ENCODE measurements at regions not wholly inside any gene's neighbourhood (a gene's known extent, or its start where the extent isn't known, plus 50 kb on each side); places are given as distances from the start of the nearest gene placed in this dataset.

DNA sequence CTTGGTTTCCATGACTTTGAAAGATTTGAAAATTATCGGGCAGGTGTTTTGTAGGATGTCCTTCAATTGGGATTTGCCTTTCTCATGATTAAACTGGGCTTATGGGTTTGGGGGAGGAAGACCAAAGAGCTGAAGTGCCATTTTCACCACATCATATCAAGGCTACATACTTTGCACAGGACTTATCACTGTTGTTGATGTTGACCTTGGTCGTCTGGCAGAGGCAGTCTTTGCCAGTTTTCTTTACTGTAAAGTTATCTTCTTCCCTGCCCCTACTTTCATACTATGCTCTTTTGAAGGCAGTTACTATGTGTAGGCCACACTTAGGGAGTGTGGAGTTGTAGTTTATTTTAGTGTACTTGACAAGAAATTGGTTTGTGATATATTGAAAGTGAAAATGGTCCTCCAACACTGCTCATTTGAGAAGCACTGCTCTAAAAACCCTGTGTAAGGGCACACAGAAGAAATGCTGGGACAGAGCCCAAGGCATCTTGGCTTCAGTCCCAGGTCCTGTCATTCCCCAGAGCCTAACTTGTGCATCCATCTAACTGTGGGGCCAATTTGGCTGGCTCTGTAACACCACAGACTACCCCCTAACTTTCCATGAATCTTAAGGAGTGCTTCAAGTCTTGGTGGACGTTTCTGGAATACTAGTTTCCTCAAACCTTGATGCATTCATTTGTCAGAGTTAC lies 384.9 kb downstream of the KCNRG start:
- no peak overlapping the region for H3K4me2 ChIP-seq (ENCODE audit: low read length)
- H3K23ac ChIP-seq (ENCODE audit: low read length), result no peak overlapping the region
- no peak overlapping the region for H2AK5ac ChIP-seq (ENCODE audit: low read length)
- H4K8ac ChIP-seq (ENCODE audit: low read depth, low read length), result no peak overlapping the region
- H3K79me2 ChIP-seq (ENCODE audit: control insufficient read depth, insufficient read depth, low read length), result no peaks in the 10 kb centered on the region
- H3K4me1 ChIP-seq (ENCODE audit: control insufficient read depth, low read depth, low read length), result no peaks in the 10 kb centered on the region
- H2BK15ac ChIP-seq (replicated peaks; ENCODE audit: low read depth), result no peak overlapping the region
- no peak overlapping the region for H3K4ac ChIP-seq (ENCODE audit: low read depth, low read length)
- H2BK5ac ChIP-seq (ENCODE audit: low read length), result no peak overlapping the region
- no peak overlapping the region for H3K18ac ChIP-seq (ENCODE audit: low read length)
- no peak overlapping the region for H3K27ac ChIP-seq (ENCODE audit: low read depth, low read length)
- no peaks in the 10 kb centered on the region for H3K27me3 ChIP-seq (ENCODE audit: insufficient read depth, low read length, poor library complexity)
- no peak overlapping the region for H2BK120ac ChIP-seq (ENCODE audit: low read depth, low read length)
- no peak overlapping the region for H3K9ac ChIP-seq (ENCODE audit: low read length)
- no peak overlapping the region for H4K5ac ChIP-seq (ENCODE audit: low read length)
- DNase-seq, result no peak
- WGBS (ENCODE audit: extremely low coverage, insufficient coverage, low lambda C conversion rate), result no CpG with 5 or more reads among the region's 3 CpGs
- no peaks in the 10 kb centered on the region for H3K79me1 ChIP-seq (ENCODE audit: low read length)
- H3K36me3 ChIP-seq (ENCODE audit: control insufficient read depth, insufficient read depth, low read length), result no peaks in the 10 kb centered on the region
- no peak overlapping the region for H3K4me3 ChIP-seq (ENCODE audit: low read length)
- no peak overlapping the region for H3K56ac ChIP-seq (ENCODE audit: low read length)

GRCh38 chr13:50401049-50401505 lies 385.8 kb downstream of the KCNRG start:
- Histone ChIP-seq H3K4ac (ENCODE audit: low read depth, low read length) (no peak overlapping the region), H3K79me1 (ENCODE audit: low read length) (no peaks in the 10 kb centered on the region), H3K79me2 (ENCODE audit: control insufficient read depth, insufficient read depth, low read length) (no peaks in the 10 kb centered on the region), H4K8ac (ENCODE audit: low read depth, low read length) (no peak overlapping the region), H2BK5ac (ENCODE audit: low read length) (no peak overlapping the region), H2BK120ac (ENCODE audit: low read depth, low read length) (no peak overlapping the region), H3K27ac (ENCODE audit: low read depth, low read length) (no peak overlapping the region), H3K4me1 (ENCODE audit: control insufficient read depth, low read depth, low read length) (no peaks in the 10 kb centered on the region), H3K4me2 (ENCODE audit: low read length) (no peak overlapping the region), H3K4me3 (ENCODE audit: low read length) (no peak overlapping the region), H3K56ac (ENCODE audit: low read length) (no peak overlapping the region), H2AK5ac (ENCODE audit: low read length) (no peak overlapping the region), H3K36me3 (ENCODE audit: control insufficient read depth, insufficient read depth, low read length) (no peaks in the 10 kb centered on the region), H2BK15ac (replicated peaks; ENCODE audit: low read depth) (no peak overlapping the region), H3K9ac (ENCODE audit: low read length) (no peak overlapping the region), H3K27me3 (ENCODE audit: insufficient read depth, low read length, poor library complexity) (no peaks in the 10 kb centered on the region), H4K5ac (ENCODE audit: low read length) (no peak overlapping the region), H3K18ac (ENCODE audit: low read length) (no peak overlapping the region), H3K23ac (ENCODE audit: low read length) (no peak overlapping the region)
- no peak for DNase-seq
- no CpG with 5 or more reads among the region's 1 CpG for WGBS (ENCODE audit: extremely low coverage, insufficient coverage, low lambda C conversion rate)

DNA sequence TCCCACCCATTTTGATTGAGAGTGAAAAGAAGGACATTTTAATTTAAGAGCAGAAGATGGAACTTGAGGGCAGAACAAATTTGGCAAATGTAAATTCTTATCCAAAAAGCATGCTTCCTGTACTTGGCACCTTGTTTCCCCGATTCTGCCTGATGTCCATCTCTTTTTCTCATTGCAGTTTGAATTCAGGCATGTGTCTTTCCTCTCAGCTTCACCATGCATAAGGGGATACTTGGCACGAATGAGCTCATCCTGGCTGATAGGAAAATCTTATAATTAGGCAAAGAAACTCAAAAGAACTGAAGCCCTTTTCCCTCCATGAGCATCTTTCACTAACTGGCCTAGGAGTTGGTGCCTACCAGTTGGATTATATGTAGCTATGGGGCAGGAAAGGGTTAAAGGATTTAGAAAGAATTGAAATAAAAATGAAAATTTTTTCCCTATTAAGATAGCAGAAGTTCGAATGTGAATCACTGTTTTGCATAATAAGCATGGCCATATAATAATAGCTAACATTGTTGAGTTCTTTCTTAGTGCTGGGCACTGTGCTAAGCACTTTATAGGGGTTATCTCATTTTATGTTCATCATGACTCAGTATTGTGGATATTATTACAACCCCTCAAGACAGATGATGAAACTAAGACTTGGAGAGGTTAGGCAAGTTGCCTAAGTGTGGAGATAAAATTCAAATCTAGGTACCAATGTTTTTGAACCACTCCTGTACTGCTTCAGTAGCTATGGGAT lies 386.6 kb downstream of the KCNRG start:
- Histone ChIP-seq H2BK15ac (replicated peaks; ENCODE audit: low read depth) (no peak overlapping the region), H4K8ac (ENCODE audit: low read depth, low read length) (no peak overlapping the region), H3K4me1 (ENCODE audit: control insufficient read depth, low read depth, low read length) (no peaks in the 10 kb centered on the region), H3K4ac (ENCODE audit: low read depth, low read length) (no peak overlapping the region), H2BK120ac (ENCODE audit: low read depth, low read length) (no peak overlapping the region), H3K23ac (ENCODE audit: low read length) (no peak overlapping the region), H3K4me3 (ENCODE audit: low read length) (no peak overlapping the region), H3K79me2 (ENCODE audit: control insufficient read depth, insufficient read depth, low read length) (no peaks in the 10 kb centered on the region), H3K56ac (ENCODE audit: low read length) (no peak overlapping the region), H3K27me3 (ENCODE audit: insufficient read depth, low read length, poor library complexity) (no peaks in the 10 kb centered on the region), H2BK5ac (ENCODE audit: low read length) (no peak overlapping the region), H3K9ac (ENCODE audit: low read length) (no peak overlapping the region), H2AK5ac (ENCODE audit: low read length) (no peak overlapping the region), H3K79me1 (ENCODE audit: low read length) (no peaks in the 10 kb centered on the region), H4K5ac (ENCODE audit: low read length) (no peak overlapping the region), H3K36me3 (ENCODE audit: control insufficient read depth, insufficient read depth, low read length) (no peaks in the 10 kb centered on the region), H3K18ac (ENCODE audit: low read length) (no peak overlapping the region), H3K27ac (ENCODE audit: low read depth, low read length) (no peak overlapping the region), H3K4me2 (ENCODE audit: low read length) (no peak overlapping the region)
- no peak for DNase-seq
- no CpG with 5 or more reads among the region's 3 CpGs for WGBS (ENCODE audit: extremely low coverage, insufficient coverage, low lambda C conversion rate)

DNA sequence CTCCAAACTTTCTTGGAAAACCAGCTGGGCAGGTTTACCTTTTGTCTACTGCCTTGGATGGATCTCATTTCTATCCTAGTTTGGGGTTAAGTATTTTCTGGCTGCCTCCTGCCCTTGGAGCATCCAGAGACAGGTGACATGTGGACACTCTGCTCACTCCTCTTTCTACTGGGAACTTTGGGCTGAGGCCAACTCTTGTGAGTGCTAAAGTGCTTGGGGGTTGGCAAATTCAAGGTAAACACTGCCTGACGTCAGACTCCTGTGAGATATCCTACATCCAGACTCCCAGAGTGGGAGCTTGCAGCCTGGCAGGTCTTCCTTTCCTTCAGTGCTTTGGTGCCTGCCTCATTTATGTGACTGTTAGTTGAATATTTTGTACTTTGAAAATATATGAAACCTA lies 388.1 kb downstream of the KCNRG start:
- no peak overlapping the region for H3K9ac ChIP-seq (ENCODE audit: low read length)
- H3K27ac ChIP-seq (ENCODE audit: low read depth, low read length), result no peak overlapping the region
- H4K5ac ChIP-seq (ENCODE audit: low read length), result no peak overlapping the region
- H4K8ac ChIP-seq (ENCODE audit: low read depth, low read length), result no peak overlapping the region
- H3K4ac ChIP-seq (ENCODE audit: low read depth, low read length), result no peak overlapping the region
- no peak overlapping the region for H2AK5ac ChIP-seq (ENCODE audit: low read length)
- H3K79me1 ChIP-seq (ENCODE audit: low read length), result no peaks in the 10 kb centered on the region
- H2BK5ac ChIP-seq (ENCODE audit: low read length), result no peak overlapping the region
- WGBS (ENCODE audit: extremely low coverage, insufficient coverage, low lambda C conversion rate), result no CpG with 5 or more reads among the region's 1 CpG
- H3K4me2 ChIP-seq (ENCODE audit: low read length), result no peak overlapping the region
- no peak overlapping the region for H3K56ac ChIP-seq (ENCODE audit: low read length)
- H3K23ac ChIP-seq (ENCODE audit: low read length), result no peak overlapping the region
- H2BK15ac ChIP-seq (replicated peaks; ENCODE audit: low read depth), result no peak overlapping the region
- H3K36me3 ChIP-seq (ENCODE audit: control insufficient read depth, insufficient read depth, low read length), result no peaks in the 10 kb centered on the region
- DNase-seq, result no peak
- H3K4me1 ChIP-seq (ENCODE audit: control insufficient read depth, low read depth, low read length), result peaks cover 3% of the 10 kb centered on the region
- no peak overlapping the region for H2BK120ac ChIP-seq (ENCODE audit: low read depth, low read length)
- no peaks in the 10 kb centered on the region for H3K79me2 ChIP-seq (ENCODE audit: control insufficient read depth, insufficient read depth, low read length)
- no peak overlapping the region for H3K18ac ChIP-seq (ENCODE audit: low read length)
- no peaks in the 10 kb centered on the region for H3K27me3 ChIP-seq (ENCODE audit: insufficient read depth, low read length, poor library complexity)
- H3K4me3 ChIP-seq (ENCODE audit: low read length), result no peak overlapping the region

DNA sequence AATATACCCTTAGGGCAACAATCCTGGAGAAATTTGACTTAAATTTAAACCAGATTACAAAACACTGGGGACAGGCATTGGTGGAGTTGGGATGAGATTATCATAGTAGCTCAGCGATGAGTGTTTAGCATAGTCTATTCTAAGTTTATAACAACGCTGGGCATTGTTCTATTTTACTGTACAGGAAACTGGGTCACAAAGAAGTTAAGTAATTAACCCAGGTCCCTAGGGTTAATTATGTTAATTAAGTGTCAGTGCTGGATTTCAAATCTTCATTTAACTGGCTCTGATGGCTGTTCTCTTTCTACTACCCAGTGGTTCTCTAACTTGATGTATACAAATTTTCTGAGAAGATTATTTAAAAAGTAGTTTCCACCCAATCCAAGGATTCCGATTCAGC lies 388.9 kb downstream of the KCNRG start:
- Histone ChIP-seq H2BK120ac (ENCODE audit: low read depth, low read length) (no peak overlapping the region), H3K4me3 (ENCODE audit: low read length) (no peak overlapping the region), H3K4me2 (ENCODE audit: low read length) (no peak overlapping the region), H3K79me1 (ENCODE audit: low read length) (no peaks in the 10 kb centered on the region), H3K79me2 (ENCODE audit: control insufficient read depth, insufficient read depth, low read length) (no peaks in the 10 kb centered on the region), H3K9ac (ENCODE audit: low read length) (no peak overlapping the region), H3K4ac (ENCODE audit: low read depth, low read length) (no peak overlapping the region), H2BK5ac (ENCODE audit: low read length) (no peak overlapping the region), H3K56ac (ENCODE audit: low read length) (no peak overlapping the region), H3K27me3 (ENCODE audit: insufficient read depth, low read length, poor library complexity) (no peaks in the 10 kb centered on the region), H3K36me3 (ENCODE audit: control insufficient read depth, insufficient read depth, low read length) (no peaks in the 10 kb centered on the region), H3K18ac (ENCODE audit: low read length) (no peak overlapping the region), H2BK15ac (replicated peaks; ENCODE audit: low read depth) (no peak overlapping the region), H4K8ac (ENCODE audit: low read depth, low read length) (no peak overlapping the region), H4K5ac (ENCODE audit: low read length) (no peak overlapping the region), H3K27ac (ENCODE audit: low read depth, low read length) (no peak overlapping the region), H3K23ac (ENCODE audit: low read length) (no peak overlapping the region), H3K4me1 (ENCODE audit: control insufficient read depth, low read depth, low read length) (peaks cover 3% of the 10 kb centered on the region), H2AK5ac (ENCODE audit: low read length) (no peak overlapping the region)
- no CpG with 5 or more reads among the region's 3 CpGs for WGBS (ENCODE audit: extremely low coverage, insufficient coverage, low lambda C conversion rate)
- DNase-seq, result no peak
